Prostate gland (tissue), 2 donors: ENCODE measurements at regions not wholly inside any gene's neighbourhood (a gene's known extent, or its start where the extent isn't known, plus 50 kb on each side); places are given as distances from the start of the nearest gene placed in this dataset.

Experiments used
- DNase-seq: peaks from one replicate; pipeline ENCODE4 v3.0.0-alpha.2; 2019; ENCODE audit warnings: low spot score
- H3K27ac ChIP-seq, 2 donors: fragments of 200-600 bp; sonication (generic); 2 replicates each; pipeline ENCODE4 v1.5.1; 2017 to 2019
- H3K27me3 ChIP-seq: fragments of 200-600 bp; sonication (generic); replicated peaks from 2 replicates; pipeline ENCODE4 v1.5.1; 2019; ENCODE audit not compliant: insufficient read depth
- H3K36me3 ChIP-seq, 2 donors: fragments of 200-600 bp; sonication (generic); 1 replicate in 1 of 2; 2 replicates in 1 of 2; pipeline versions ENCODE4 v1.5.1 to v1.8.1; 2017 to 2019
- H3K4me1 ChIP-seq: fragments of 200-600 bp; sonication (generic); replicated peaks from 2 replicates; pipeline ENCODE4 v1.5.1; 2019
- H3K4me3 ChIP-seq, 2 donors: fragments of 200-600 bp; sonication (generic); 2 replicates each; pipeline ENCODE4 v1.5.1; 2017 to 2019
- H3K9me3 ChIP-seq: fragments of 200-600 bp; sonication (generic); 2 replicates; pipeline ENCODE4 v1.5.1; 2017
- CTCF ChIP-seq, 4 experiments: fragments of 200-600 bp in 2 of 4; fragments of 450-650 bp in 2 of 4; sonication (generic) in 2 of 4; IDR thresholded peaks; 1 replicate in 3 of 4; 2 replicates in 1 of 4; pipeline ENCODE4 v1.5.1; 2016 to 2019; ENCODE audit warnings: antibody characterized with exemption in 4 of 4, mild to moderate bottlenecking in 2 of 4, moderate library complexity in 2 of 4
- POLR2A ChIP-seq: fragments of 450-650 bp; IDR thresholded peaks from one replicate; pipeline ENCODE4 v1.6.1; 2016; ENCODE audit warnings: antibody characterized with exemption, mild to moderate bottlenecking
- POLR2AphosphoS5 ChIP-seq: sonication (generic); formaldehyde crosslinking; IDR thresholded peaks from one replicate; pipeline ENCODE4 v1.6.1; 2017; ENCODE audit warnings: antibody characterized with exemption
- WGBS: methylation state at CpG from one replicate; pipeline ENCODE4 v1.1.5; 2018; 5-methylcytosine and 5-hydroxymethylcytosine counted together
- intact Hi-C: fragments of 100-400 bp; cut with DNase I; formaldehyde crosslinking; loops from one replicate; pipeline ENCODE4 v1.14.2; 2022

- H3K4me1 ChIP-seq: no peaks in the 10 kb centered on the region
- H3K27ac ChIP-seq: no peak overlapping the region
- DNase-seq: no peak
- H3K9me3 ChIP-seq: no peaks in the 10 kb centered on the region
- no peak for TF ChIP-seq CTCF (IDR thresholded peaks at IDR 0.05)
- no peak for TF ChIP-seq POLR2A
- TF ChIP-seq POLR2AphosphoS5: no peak
- no peaks in the 10 kb centered on the region for H3K36me3 ChIP-seq
- no peaks in the 10 kb centered on the region for H3K27me3 ChIP-seq
- no peak overlapping the region for H3K4me3 ChIP-seq
- WGBS: 77% methylated on average over 3 of the region's 3 CpGs
- intact Hi-C loops: no loop called here
These were observed 168.5 kb downstream of the CYB561 start for GRCh38 chr17:63277629-63278028.

- no peaks in the 10 kb centered on the region for H3K4me1 ChIP-seq
- no peak overlapping the region for H3K4me3 ChIP-seq
- intact Hi-C loops: no loop called here
- no peak for TF ChIP-seq POLR2A
- no peak for TF ChIP-seq CTCF (IDR thresholded peaks at IDR 0.05)
- TF ChIP-seq POLR2AphosphoS5: no peak
- WGBS: 60% methylated on average over 2 of the region's 2 CpGs
- H3K27me3 ChIP-seq: no peaks in the 10 kb centered on the region
- H3K27ac ChIP-seq: no peak overlapping the region
- no peaks in the 10 kb centered on the region for H3K9me3 ChIP-seq
- no peaks in the 10 kb centered on the region for H3K36me3 ChIP-seq
- no peak for DNase-seq
These were observed 167.2 kb downstream of the CYB561 start for GRCh38 chr17:63278728-63279442.

GRCh38 chr17:63279498-63280230 lies 166.4 kb downstream of the CYB561 start:
- DNase-seq: no peak
- intact Hi-C loops: no loop called here
- H3K27me3 ChIP-seq: no peaks in the 10 kb centered on the region
- 81% methylated on average over 2 of the region's 2 CpGs for WGBS
- H3K9me3 ChIP-seq: no peaks in the 10 kb centered on the region
- no peak overlapping the region for H3K4me3 ChIP-seq
- no peak overlapping the region for H3K27ac ChIP-seq
- TF ChIP-seq POLR2A: no peak
- TF ChIP-seq CTCF (IDR thresholded peaks at IDR 0.05): no peak
- TF ChIP-seq POLR2AphosphoS5: no peak
- H3K4me1 ChIP-seq: no peaks in the 10 kb centered on the region
- no peaks in the 10 kb centered on the region for H3K36me3 ChIP-seq

GRCh38 chr17:63282455-63282854 lies 163.7 kb downstream of the CYB561 start:
- no peaks in the 10 kb centered on the region for H3K27me3 ChIP-seq
- no peaks in the 10 kb centered on the region for H3K9me3 ChIP-seq
- no peak for TF ChIP-seq POLR2A
- TF ChIP-seq CTCF (IDR thresholded peaks at IDR 0.05): no peak
- TF ChIP-seq POLR2AphosphoS5: no peak
- DNase-seq: no peak
- intact Hi-C loops: no loop called here
- no peak overlapping the region for H3K4me3 ChIP-seq
- no peak overlapping the region for H3K27ac ChIP-seq
- no peaks in the 10 kb centered on the region for H3K36me3 ChIP-seq
- 97% methylated on average over 4 of the region's 4 CpGs for WGBS
- no peaks in the 10 kb centered on the region for H3K4me1 ChIP-seq

- Histone ChIP-seq H3K36me3 (no peaks in the 10 kb centered on the region), H3K9me3 (no peaks in the 10 kb centered on the region), H3K4me1 (no peaks in the 10 kb centered on the region), H3K27me3 (no peaks in the 10 kb centered on the region), H3K27ac (no peak overlapping the region), H3K4me3 (no peak overlapping the region)
- no peak for TF ChIP-seq POLR2A
- TF ChIP-seq POLR2AphosphoS5: no peak
- TF ChIP-seq CTCF (IDR thresholded peaks at IDR 0.05): no peak
- 95% methylated on average over 4 of the region's 4 CpGs for WGBS
- intact Hi-C loops: no loop called here
- no peak for DNase-seq
These were observed 160.6 kb downstream of the CYB561 start for GRCh38 chr17:63285551-63285950.
